GM12892 (cell line): ENCODE measurements at regions not wholly inside any gene's neighbourhood (a gene's known extent, or its start where the extent isn't known, plus 50 kb on each side); places are given as distances from the start of the nearest gene placed in this dataset.
"Not testable (repeated sequence)": the region's sequence is repeated elsewhere in the genome, so short reads cannot be mapped to it uniquely, and the experiment has no call there.

ENCODE experiments used
- POLR2A ChIP-seq: IDR thresholded peaks from 2 replicates; pipeline ENCODE4 v1.6.1; 2011; ENCODE audit warnings: low read depth, low read length, control low read depth
- POLR2AphosphoS5 ChIP-seq: IDR thresholded peaks from 2 replicates; pipeline ENCODE4 v1.6.1; 2011; ENCODE audit warnings: low read depth, low read length, control low read depth
- TAF1 ChIP-seq: IDR thresholded peaks from 2 replicates; pipeline ENCODE4 v1.6.1; 2011; ENCODE audit warnings: low read depth, mild to moderate bottlenecking, control low read depth, low read length, borderline replicate concordance

DNA sequence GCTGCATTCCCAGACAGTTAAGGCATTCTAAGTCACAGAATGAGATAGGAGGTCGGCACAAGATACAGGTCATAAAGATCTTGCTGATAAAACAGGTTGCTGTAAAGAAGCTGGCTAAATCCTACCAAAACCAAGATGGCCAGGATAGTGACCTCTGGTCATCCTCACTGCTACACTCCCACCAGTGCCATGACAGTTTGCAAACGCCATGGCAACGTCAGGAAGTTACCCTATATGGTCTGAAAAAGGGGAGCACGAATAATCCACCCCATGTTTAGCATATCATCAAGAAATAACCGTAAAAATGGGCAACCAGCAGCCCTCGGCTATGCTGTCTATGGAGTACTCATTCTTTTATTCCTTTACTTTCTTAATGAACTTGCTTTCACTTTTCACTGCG lies 89.9 kb upstream of the TACR1 start:
- not testable (repeated sequence) for TF ChIP-seq POLR2A, TAF1, POLR2AphosphoS5
